Activated naive CD8-positive, alpha-beta T cell treated with anti-CD3 and anti-CD28 coated beads for 36 hours (primary cell): ENCODE measurements at regions not wholly inside any gene's neighbourhood (a gene's known extent, or its start where the extent isn't known, plus 50 kb on each side); places are given as distances from the start of the nearest gene placed in this dataset.

Experiments
- DNase-seq: peaks from one replicate; pipeline ENCODE4 v3.0.0; 2021
- H3K27ac Mint-ChIP-seq: one replicate; pipeline ENCODE4 v1.8.0; 2022; ENCODE audit warnings: mild to moderate bottlenecking, moderate library complexity, mixed read lengths
- H3K27me3 Mint-ChIP-seq: one replicate; pipeline ENCODE4 v1.8.0; 2022; ENCODE audit warnings: mild to moderate bottlenecking, mixed read lengths
- H3K36me3 Mint-ChIP-seq: one replicate; pipeline ENCODE4 v1.8.0; 2021; ENCODE audit warnings: mild to moderate bottlenecking, mixed read lengths
- H3K4me1 Mint-ChIP-seq: one replicate; pipeline ENCODE4 v1.8.0; 2021; ENCODE audit warnings: mixed read lengths
- H3K4me3 Mint-ChIP-seq: one replicate; pipeline ENCODE4 v1.8.0; 2022; ENCODE audit warnings: mild to moderate bottlenecking, moderate library complexity, mixed read lengths
- H3K9me3 Mint-ChIP-seq: one replicate; pipeline ENCODE4 v1.8.0; 2022; ENCODE audit warnings: mixed read lengths

DNA sequence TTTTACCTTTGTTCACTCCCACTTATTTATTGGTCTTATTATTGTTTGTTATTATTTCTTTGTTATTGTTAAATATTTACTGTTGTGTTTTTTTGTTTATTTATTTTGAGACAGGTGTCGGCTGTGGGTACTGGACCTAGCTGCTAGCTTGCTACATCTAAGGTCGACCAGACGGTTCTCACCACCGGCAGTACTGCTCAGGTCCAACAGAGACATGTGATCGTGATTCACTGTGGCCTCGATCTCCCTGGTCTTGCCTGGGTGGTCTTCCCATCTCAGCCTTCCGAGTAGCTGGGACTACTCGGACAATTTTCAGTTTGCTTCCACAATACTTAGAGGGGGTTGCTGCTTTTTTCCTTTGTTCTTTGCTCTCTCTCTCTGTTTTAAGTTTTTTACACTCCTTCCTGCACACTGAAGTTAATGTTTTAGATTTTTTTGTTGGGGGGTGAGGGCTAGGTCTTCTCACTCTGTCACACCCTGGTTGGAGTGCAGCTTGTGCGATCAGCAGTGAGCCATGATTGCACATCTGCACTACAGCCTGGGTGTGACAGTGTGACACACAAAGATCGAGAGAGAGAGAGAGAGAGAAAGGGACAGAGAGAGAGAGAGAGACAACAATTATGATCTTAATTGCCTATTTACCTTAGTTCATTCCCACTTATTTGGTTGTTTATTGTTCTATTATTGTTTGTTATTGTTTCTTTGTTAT lies 1432.4 kb downstream of the UQCRFS1 start:
- DNase-seq, result no peak
- Mint-ChIP-seq H3K9me3 (peaks cover 27% of the 10 kb centered on the region), H3K36me3 (peaks cover 72% of the 10 kb centered on the region), H3K4me1 (no peaks in the 10 kb centered on the region), H3K4me3 (no peak overlapping the region), H3K27me3 (no peaks in the 10 kb centered on the region), H3K27ac (no peak overlapping the region)

DNA sequence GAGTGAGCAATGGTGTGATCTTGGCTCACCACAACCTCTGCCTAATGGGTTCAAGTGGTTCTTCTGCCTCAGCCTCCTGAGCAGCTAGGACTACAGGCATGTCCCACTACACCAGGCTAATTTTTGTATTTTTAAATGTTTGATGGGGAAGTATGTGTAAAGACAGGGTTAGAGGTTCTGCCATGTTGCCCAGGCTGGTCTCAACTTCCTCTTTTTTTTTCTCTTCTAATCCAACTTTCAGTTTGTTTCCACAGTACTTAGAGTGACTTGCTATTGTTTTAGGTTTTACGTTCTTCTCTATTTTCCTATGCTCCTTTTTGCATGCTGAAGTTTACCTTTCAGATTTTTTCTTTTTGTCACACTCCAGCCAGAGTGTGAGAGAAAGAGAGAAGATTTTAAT lies 1433.0 kb downstream of the UQCRFS1 start:
- DNase-seq, result no peak
- H3K36me3 Mint-ChIP-seq, result peaks cover 72% of the 10 kb centered on the region
- H3K9me3 Mint-ChIP-seq, result peaks cover 33% of the 10 kb centered on the region
- no peaks in the 10 kb centered on the region for H3K27me3 Mint-ChIP-seq
- H3K4me1 Mint-ChIP-seq, result no peaks in the 10 kb centered on the region
- H3K4me3 Mint-ChIP-seq, result no peak overlapping the region
- peak overlapping the region; percentile 25 for H3K27ac Mint-ChIP-seq

DNA sequence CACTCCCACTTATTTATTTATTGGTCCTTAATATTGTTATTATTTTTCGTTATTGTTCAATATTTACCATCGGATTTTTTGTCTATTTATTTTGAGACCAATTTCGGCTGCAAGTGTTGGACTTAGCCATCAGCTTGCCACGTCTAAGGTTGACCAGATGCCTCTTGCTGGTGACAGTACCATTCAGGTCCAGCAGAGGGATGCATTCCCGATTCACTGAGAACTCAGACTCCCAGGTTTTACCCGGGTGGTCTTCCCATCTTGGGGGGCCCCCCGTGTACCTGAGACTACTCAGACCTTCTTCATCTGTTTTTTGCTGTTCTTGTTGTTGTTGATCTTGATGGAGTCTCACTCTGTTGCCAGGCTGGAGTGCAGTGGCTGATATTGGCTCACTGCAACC lies 1435.2 kb downstream of the UQCRFS1 start:
- no peak for DNase-seq
- H3K4me1 Mint-ChIP-seq, result no peaks in the 10 kb centered on the region
- H3K4me3 Mint-ChIP-seq, result no peak overlapping the region
- peaks cover 52% of the 10 kb centered on the region for H3K9me3 Mint-ChIP-seq
- H3K27ac Mint-ChIP-seq, result no peak overlapping the region
- H3K36me3 Mint-ChIP-seq, result peaks cover 86% of the 10 kb centered on the region
- H3K27me3 Mint-ChIP-seq, result no peaks in the 10 kb centered on the region

DNA sequence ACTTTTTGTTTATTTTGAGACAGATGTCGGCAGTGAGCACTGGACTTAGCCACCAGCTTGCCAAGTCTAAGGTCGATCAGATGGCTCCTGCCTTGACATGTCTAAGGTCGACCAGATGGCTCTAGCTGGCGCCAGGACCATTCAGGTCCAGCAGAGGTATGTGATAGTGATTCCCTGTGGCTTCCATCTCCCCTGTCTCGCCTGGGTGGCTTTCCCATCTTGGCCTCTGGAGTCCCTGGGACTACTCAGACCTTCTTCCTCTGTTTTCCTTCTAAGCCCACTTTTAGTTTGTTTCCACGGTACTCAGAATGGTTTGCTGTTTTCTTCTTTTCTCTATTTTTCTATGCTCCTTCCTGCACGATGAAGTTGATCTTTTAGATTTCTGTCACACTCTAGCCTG lies 1435.7 kb downstream of the UQCRFS1 start:
- H3K4me3 Mint-ChIP-seq, result no peak overlapping the region
- no peaks in the 10 kb centered on the region for H3K4me1 Mint-ChIP-seq
- no peak overlapping the region for H3K27ac Mint-ChIP-seq
- H3K27me3 Mint-ChIP-seq, result no peaks in the 10 kb centered on the region
- peaks cover 86% of the 10 kb centered on the region for H3K36me3 Mint-ChIP-seq
- DNase-seq, result no peak
- H3K9me3 Mint-ChIP-seq, result peaks cover 57% of the 10 kb centered on the region

DNA sequence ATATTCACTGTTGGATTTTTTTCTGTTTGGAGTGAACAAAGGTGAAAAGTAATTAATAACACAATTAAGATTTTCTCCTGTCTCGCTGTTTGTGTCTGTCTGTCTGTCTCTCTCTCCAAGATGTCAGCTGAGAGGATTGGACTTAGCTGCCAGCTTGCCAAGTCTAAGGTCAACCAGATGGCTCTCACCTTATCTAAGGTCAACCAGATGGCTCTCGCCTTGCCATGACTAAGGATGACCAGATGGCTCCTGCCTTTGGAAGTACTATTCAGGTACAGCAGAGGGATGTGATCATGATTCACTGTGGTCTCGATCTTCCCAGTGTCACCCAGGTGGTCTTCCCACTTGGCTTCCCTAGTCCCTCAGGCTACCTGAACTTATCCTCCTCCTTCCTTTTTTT lies 1436.4 kb downstream of the UQCRFS1 start:
- peaks cover 88% of the 10 kb centered on the region for H3K36me3 Mint-ChIP-seq
- H3K4me1 Mint-ChIP-seq, result no peaks in the 10 kb centered on the region
- H3K27me3 Mint-ChIP-seq, result no peaks in the 10 kb centered on the region
- no peak overlapping the region for H3K4me3 Mint-ChIP-seq
- DNase-seq, result no peak
- H3K9me3 Mint-ChIP-seq, result peaks cover 63% of the 10 kb centered on the region
- no peak overlapping the region for H3K27ac Mint-ChIP-seq

DNA sequence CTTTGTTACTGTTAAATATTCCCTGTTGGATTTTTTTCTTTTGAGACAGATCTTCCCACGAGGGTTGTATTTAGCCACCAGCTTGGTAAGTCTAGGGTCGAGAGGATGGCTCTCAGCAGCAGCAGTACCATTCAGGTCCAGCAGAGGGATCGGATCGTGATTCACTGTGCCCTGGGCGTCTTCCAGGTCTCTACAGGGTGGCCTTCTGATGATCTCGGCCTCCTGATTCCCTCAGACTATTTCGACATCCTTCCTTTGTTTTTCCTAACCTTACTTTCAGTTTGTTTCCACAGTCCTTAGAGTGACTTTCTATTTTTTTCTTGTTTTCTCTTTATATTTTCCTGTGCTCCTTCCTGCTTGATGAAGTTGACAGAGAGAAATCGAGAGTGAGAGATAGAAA lies 1436.9 kb downstream of the UQCRFS1 start:
- no peak for DNase-seq
- no peaks in the 10 kb centered on the region for H3K4me1 Mint-ChIP-seq
- no peaks in the 10 kb centered on the region for H3K27me3 Mint-ChIP-seq
- no peak overlapping the region for H3K27ac Mint-ChIP-seq
- H3K9me3 Mint-ChIP-seq, result peaks cover 65% of the 10 kb centered on the region
- H3K36me3 Mint-ChIP-seq, result peaks cover 85% of the 10 kb centered on the region
- no peak overlapping the region for H3K4me3 Mint-ChIP-seq

DNA sequence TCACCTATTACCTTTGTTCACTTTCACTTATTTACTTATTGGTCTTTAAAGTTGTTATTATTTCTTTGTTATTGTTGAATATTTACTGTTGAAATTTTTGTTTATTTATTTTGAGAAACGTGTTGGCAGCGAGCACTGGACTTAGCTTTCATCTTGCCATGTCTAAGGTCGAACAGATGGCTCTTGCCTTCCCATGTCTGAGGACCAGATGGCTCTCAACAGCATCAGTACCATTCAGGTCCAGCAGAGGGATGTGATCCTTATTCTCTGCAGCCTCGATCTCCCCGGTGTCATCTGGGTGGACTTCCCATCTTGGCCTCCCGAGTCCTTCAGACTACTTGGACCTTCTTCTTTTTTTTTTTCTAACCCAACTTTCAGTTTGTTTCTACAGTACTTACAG lies 1437.6 kb downstream of the UQCRFS1 start:
- Mint-ChIP-seq H3K36me3 (peaks cover 79% of the 10 kb centered on the region), H3K4me3 (no peak overlapping the region), H3K27ac (no peak overlapping the region), H3K27me3 (no peaks in the 10 kb centered on the region), H3K4me1 (no peaks in the 10 kb centered on the region), H3K9me3 (peaks cover 69% of the 10 kb centered on the region)
- DNase-seq, result no peak

DNA sequence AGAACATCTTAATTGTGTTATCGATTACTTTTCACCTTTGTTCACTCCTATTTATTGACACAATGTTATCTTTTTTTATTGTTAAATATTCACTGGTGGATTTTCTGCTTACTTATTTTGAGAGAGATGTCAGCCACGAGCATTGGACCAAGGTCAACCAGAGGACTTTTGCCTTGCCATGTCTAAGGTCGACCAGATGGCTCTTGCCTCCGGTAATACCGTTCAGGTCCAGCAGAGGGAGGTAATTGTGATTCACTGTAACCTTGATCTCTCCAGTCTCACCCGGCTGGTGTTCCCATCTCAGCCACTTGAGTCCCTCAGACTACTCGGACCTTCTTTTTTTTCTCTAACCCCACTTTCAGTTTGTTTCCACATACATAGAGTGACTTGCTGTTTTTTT lies 1438.1 kb downstream of the UQCRFS1 start:
- DNase-seq, result peak; percentile 15
- Mint-ChIP-seq H3K27ac (no peak overlapping the region), H3K4me3 (no peak overlapping the region), H3K36me3 (peaks cover 77% of the 10 kb centered on the region), H3K4me1 (no peaks in the 10 kb centered on the region), H3K9me3 (peaks cover 75% of the 10 kb centered on the region), H3K27me3 (no peaks in the 10 kb centered on the region)

DNA sequence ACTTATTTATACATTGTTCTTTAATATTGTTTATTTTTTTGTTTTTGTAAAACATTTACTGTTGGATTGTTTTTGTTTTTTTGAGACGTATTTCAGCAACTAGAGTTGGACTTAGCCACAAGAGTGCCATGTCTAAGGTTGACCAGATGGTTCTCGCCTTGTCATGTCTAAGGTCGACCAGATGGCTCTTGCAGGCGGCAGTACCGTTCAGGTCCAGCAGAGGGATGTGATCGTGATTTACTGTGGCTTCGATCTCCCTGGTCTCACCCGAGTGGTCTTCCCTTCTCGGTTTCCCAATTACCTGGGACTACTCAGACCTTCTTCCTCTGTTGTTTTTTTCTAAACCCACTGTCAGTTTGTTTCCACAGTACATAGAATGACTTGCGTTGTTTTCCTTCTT lies 1438.6 kb downstream of the UQCRFS1 start:
- Mint-ChIP-seq H3K27ac (no peak overlapping the region), H3K27me3 (no peaks in the 10 kb centered on the region), H3K9me3 (peaks cover 78% of the 10 kb centered on the region), H3K4me1 (no peaks in the 10 kb centered on the region), H3K4me3 (no peak overlapping the region), H3K36me3 (peaks cover 76% of the 10 kb centered on the region)
- DNase-seq, result peak; percentile 5

DNA sequence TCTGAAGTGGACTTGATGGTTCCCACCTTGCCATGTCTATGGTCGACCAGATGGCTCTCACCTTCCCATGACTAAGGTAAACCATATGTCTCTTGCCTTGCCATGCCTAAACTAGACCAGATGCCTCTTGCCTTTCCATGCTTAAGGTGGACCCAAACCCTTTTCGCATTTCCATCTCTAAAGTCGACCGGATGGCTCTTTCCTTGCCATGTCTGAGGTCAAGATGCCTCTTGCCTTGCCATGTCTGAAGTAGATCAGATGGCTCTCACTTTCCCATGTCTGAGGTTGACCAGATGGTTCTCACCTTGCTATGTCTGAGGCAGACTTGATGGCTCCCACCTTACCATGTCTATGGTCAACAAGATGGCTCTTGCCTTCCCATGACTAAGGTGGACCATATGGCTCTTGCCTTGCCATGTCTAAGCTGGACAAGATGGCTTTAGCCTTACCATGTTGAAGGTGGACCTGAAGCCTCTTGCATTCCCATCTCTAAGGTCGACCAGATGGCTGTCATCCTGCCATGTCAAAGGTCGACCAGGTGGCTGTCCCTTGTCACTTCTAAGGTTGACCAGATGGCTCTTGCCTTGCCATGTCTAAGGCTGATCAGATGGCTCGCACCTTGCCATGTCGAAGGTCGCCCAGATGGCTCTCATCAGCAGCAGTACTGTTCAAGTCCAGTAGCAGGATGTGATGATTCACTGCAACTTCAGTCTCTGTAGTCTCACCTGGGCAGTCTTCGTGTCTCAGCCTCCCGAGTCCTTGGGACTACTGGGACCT lies 1439.4 kb downstream of the UQCRFS1 start:
- Mint-ChIP-seq H3K27ac (no peak overlapping the region), H3K27me3 (no peaks in the 10 kb centered on the region), H3K4me3 (no peak overlapping the region), H3K36me3 (peaks cover 68% of the 10 kb centered on the region), H3K4me1 (no peaks in the 10 kb centered on the region), H3K9me3 (peaks cover 79% of the 10 kb centered on the region)
- DNase-seq, result no peak

DNA sequence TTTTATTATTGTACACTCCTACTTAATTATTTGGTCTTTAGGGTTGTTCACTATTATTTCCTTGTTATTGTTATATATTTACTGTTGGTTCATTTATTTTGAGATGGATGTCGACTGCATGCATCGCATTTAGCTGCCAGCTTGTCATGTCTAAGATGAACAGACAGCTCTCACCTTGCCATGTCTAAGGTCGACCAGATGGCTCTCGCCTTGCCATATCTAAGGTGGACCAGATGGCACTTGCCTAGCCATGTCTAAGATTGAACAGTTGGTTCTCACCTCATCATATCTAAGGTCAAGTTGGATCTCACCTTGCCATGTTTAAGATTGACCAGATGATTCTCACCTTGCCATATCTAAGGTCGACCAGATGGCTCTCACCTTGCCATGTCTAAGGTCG lies 1440.9 kb downstream of the UQCRFS1 start:
- no peak for DNase-seq
- Mint-ChIP-seq H3K27me3 (no peaks in the 10 kb centered on the region), H3K4me3 (no peak overlapping the region), H3K4me1 (no peaks in the 10 kb centered on the region), H3K27ac (no peak overlapping the region), H3K9me3 (peaks cover 80% of the 10 kb centered on the region), H3K36me3 (peaks cover 55% of the 10 kb centered on the region)

DNA sequence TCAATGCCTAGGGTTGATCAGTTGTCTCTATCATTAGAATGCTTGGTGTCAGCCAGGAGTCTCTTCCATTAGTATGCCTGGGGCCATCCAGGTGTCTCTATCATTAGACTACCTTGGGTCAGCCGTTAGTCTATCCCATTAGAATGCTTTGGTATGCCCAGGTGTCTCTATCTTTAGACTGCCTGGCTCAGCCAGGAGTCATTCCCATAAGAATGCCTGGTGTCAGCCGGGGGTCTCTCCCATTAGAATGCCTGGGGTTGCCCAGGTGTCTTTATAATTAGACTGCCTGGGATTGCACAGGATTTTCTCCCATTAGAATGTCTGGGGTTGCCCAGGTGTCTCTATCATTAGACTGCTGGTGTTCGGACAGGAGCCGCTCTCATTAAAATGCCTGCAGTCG lies 1442.9 kb downstream of the UQCRFS1 start:
- no peaks in the 10 kb centered on the region for H3K4me1 Mint-ChIP-seq
- DNase-seq, result no peak
- H3K4me3 Mint-ChIP-seq, result no peak overlapping the region
- H3K9me3 Mint-ChIP-seq, result peaks cover 83% of the 10 kb centered on the region
- peaks cover 38% of the 10 kb centered on the region for H3K36me3 Mint-ChIP-seq
- no peak overlapping the region for H3K27ac Mint-ChIP-seq
- H3K27me3 Mint-ChIP-seq, result no peaks in the 10 kb centered on the region

DNA sequence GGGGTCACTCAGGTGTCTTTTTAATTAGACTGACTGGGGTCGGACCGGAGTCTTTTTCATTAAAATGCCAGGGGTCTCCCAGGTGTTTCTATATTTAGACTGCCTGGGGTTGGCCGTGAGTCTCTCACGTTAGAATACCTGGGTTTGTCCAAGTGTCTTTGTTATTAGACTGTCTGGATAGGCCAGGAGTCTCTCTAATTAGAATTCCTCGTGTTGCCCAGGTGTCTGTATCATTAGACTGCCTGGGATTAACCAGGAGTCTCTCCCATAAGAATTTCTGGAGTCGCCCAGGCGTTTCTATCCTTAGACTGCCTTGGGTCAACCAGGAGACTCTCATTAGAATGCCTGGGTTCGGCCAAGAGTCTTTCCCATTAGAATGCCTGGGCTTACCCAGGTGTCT lies 1445.7 kb downstream of the UQCRFS1 start:
- peaks cover 83% of the 10 kb centered on the region for H3K9me3 Mint-ChIP-seq
- no peaks in the 10 kb centered on the region for H3K27me3 Mint-ChIP-seq
- H3K4me3 Mint-ChIP-seq, result no peak overlapping the region
- no peak overlapping the region for H3K27ac Mint-ChIP-seq
- no peaks in the 10 kb centered on the region for H3K4me1 Mint-ChIP-seq
- no peak for DNase-seq
- peaks cover 12% of the 10 kb centered on the region for H3K36me3 Mint-ChIP-seq

DNA sequence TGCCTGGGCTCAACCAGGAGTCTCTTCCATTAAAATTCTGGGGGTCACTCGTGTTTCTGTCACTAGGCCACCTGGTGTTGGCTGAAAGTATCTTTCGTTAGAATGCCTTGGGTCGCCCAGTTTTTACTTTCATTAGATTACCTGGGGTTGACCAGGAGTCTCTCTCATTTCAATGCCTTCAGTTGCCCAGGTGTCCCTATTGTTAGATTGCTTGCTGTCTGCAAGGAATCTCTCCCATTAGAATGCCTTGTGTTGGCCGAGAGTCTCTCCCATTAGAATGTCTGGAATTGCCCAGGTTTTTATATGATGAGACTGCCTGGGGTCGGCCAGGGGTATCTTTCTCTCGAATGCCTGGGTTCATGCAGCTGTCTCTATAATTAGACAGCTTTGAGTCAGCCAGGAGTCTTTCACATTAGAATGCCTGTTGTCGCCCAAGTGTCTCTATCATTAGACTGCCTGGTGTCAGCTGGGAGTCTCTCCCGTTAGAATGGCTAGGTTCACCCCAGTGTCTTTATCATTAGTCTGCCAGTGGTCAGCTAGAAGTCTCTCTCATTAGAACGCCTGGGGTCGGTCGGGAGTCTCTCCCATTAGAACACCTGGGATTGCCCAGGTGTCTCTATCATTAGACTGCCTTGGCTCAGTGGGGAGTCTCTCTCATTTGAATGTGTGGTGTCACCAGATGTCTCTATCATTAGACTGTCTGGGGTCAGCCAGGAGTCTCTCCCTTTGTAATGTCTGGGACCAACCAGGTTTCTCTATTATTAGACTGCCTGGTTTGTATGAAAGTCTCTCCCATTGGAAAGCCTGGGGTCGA lies 1446.8 kb downstream of the UQCRFS1 start:
- H3K36me3 Mint-ChIP-seq, result peaks cover 7% of the 10 kb centered on the region
- no peak for DNase-seq
- no peaks in the 10 kb centered on the region for H3K4me1 Mint-ChIP-seq
- no peak overlapping the region for H3K27ac Mint-ChIP-seq
- H3K27me3 Mint-ChIP-seq, result no peaks in the 10 kb centered on the region
- H3K4me3 Mint-ChIP-seq, result no peak overlapping the region
- peaks cover 86% of the 10 kb centered on the region for H3K9me3 Mint-ChIP-seq

DNA sequence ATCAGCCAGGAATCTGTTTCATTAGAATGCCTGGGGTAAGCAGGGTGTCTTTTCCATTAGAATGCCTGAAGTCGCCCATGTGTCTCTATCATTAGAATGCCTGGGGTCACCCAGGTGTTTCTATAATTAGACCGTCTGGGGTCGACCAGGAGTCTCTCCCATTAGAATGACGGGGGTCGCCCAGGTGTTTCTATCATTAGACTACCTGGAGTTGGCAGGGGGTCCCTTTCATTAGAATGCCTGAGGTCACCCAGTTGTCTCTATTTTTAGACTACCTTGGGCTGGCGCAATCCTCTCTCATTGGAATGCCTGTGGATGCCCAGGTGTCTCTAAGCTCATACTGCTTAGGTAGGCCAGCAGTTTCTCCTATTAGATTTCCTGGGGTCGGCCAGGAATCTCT lies 1447.6 kb downstream of the UQCRFS1 start:
- peaks cover 7% of the 10 kb centered on the region for H3K36me3 Mint-ChIP-seq
- H3K9me3 Mint-ChIP-seq, result peaks cover 87% of the 10 kb centered on the region
- no peak for DNase-seq

More for the DNA sequence above, 1447.6 kb downstream of the UQCRFS1 start:
- H3K27me3 Mint-ChIP-seq, result no peaks in the 10 kb centered on the region
- H3K4me3 Mint-ChIP-seq, result no peak overlapping the region
- no peaks in the 10 kb centered on the region for H3K4me1 Mint-ChIP-seq
- no peak overlapping the region for H3K27ac Mint-ChIP-seq
